PC-3 (cell line): ENCODE measurements at regions not wholly inside any gene's neighbourhood (a gene's known extent, or its start where the extent isn't known, plus 50 kb on each side); places are given as distances from the start of the nearest gene placed in this dataset.

Source experiments
- EZH2 ChIP-seq: fragments of 300-600 bp; sonication (generic); IDR thresholded peaks from one replicate; pipeline ENCODE4 v1.6.1; 2017; ENCODE audit warnings: antibody characterized with exemption, mild to moderate bottlenecking, low read length; ENCODE audit not compliant: unreplicated experiment
- EZH2phosphoT487 ChIP-seq: fragments of 300-600 bp; sonication (generic); IDR thresholded peaks from 2 replicates; pipeline ENCODE4 v1.6.1; 2018; ENCODE audit warnings: mild to moderate bottlenecking, antibody characterized with exemption, low read length, borderline replicate concordance
- TF ChIP-seq, protein P1 (sequence below): fragments of 300-600 bp; sonication (generic); conservative IDR thresholded peaks from 2 replicates; pipeline ENCODE4 v1.5.1; 2017; ENCODE audit warnings: antibody characterized with exemption, low read depth, mild to moderate bottlenecking, low read length

DNA sequence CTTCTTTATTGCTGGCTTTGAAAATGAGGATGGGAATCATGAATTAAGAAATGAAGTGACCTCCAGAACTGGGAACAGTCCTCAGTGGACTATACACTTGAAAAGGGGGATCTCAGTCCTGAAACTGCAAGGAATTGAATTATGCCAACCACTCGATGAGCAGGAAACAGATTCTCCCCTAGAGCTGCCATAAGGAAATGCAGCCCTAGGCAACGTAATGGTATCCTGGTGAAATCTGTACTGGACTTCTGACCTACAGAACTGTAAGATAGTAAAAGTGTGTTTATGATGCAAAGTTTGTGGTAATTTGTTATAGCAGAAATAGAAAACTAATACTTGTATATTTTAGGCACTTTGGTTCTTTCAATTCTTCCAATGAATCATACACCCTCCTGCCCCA is 236.4 kb upstream of the TAC1 start:
- TF ChIP-seq, protein P1, sequence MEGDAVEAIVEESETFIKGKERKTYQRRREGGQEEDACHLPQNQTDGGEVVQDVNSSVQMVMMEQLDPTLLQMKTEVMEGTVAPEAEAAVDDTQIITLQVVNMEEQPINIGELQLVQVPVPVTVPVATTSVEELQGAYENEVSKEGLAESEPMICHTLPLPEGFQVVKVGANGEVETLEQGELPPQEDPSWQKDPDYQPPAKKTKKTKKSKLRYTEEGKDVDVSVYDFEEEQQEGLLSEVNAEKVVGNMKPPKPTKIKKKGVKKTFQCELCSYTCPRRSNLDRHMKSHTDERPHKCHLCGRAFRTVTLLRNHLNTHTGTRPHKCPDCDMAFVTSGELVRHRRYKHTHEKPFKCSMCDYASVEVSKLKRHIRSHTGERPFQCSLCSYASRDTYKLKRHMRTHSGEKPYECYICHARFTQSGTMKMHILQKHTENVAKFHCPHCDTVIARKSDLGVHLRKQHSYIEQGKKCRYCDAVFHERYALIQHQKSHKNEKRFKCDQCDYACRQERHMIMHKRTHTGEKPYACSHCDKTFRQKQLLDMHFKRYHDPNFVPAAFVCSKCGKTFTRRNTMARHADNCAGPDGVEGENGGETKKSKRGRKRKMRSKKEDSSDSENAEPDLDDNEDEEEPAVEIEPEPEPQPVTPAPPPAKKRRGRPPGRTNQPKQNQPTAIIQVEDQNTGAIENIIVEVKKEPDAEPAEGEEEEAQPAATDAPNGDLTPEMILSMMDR, result no peak
- TF ChIP-seq EZH2 (no peak), EZH2phosphoT487 (no peak)
